ENCODE measurements at regions not wholly inside any gene's neighbourhood (a gene's known extent, or its start where the extent isn't known, plus 50 kb on each side); places are given as distances from the start of the nearest gene placed in this dataset.

GRCh38 chr2:183541766-183542165 is 417.5 kb downstream of the NUP35 start:
- no peak overlapping the region for H2AFZ ChIP-seq (ENCODE audit: low read depth, low read length, poor library complexity, severe bottlenecking)
- no peak overlapping the region for H3K4me3 ChIP-seq (replicated peaks in 1 of 2; ENCODE audit: low read depth in 1 of 2, low read length in 2 of 2)
- H4K20me1 ChIP-seq (ENCODE audit: insufficient read depth), result no peaks in the 10 kb centered on the region
- intact Hi-C loops (cut with micrococcal nuclease), result no loop called here
- no peaks in the 10 kb centered on the region for H3K36me3 ChIP-seq (ENCODE audit: control insufficient read depth in 1 of 2, insufficient read depth in 2 of 2, low read length in 2 of 2)
- no peaks in the 10 kb centered on the region for H3K9me2 ChIP-seq (ENCODE audit: insufficient read depth)
- no peak for ATAC-seq
- no TSS peak for BruUV-seq (replicated peaks)
- ChIA-PET RAD21 (ENCODE audit: low non-redundant PET in 1 of 2, low total read pairs in 2 of 2, uncharacterized antibody in 2 of 2, unreplicated experiment in 2 of 2) (no interaction called here), CTCF (no interaction called here), POLR2A (no interaction called here)
- H3K27me3 ChIP-seq (ENCODE audit: insufficient read depth, low read length), result no peaks in the 10 kb centered on the region
- TF ChIP-seq RAD21 (IDR thresholded peaks at IDR 0.05; ENCODE audit: low read depth) (no peak), EGR1 (IDR thresholded peaks at IDR 0.05; ENCODE audit: low read depth) (no peak), JUND (IDR thresholded peaks at IDR 0.05) (no peak), SRF (IDR thresholded peaks at IDR 0.05; ENCODE audit: low read depth) (no peak), ZNF274 (IDR thresholded peaks at IDR 0.05; ENCODE audit: low read depth, low read length) (no peak), EZH2 (IDR thresholded peaks at IDR 0.05) (no peak), REST (IDR thresholded peaks at IDR 0.05; ENCODE audit: low read depth) (no peak)
- no peak overlapping the region for H3K9ac ChIP-seq (ENCODE audit: low read length)
- no peak overlapping the region for H3K27ac ChIP-seq (ENCODE audit: low read depth, low read length)
- DNase-seq (ENCODE audit: low read depth, low spot score), result no peak
- no peaks in the 10 kb centered on the region for H3K79me2 ChIP-seq (ENCODE audit: insufficient read depth, low read length)
- H3K4me2 ChIP-seq (ENCODE audit: low read length), result no peak overlapping the region
- no peaks in the 10 kb centered on the region for H3K4me1 ChIP-seq (ENCODE audit: control insufficient read depth in 1 of 2, insufficient read depth in 2 of 2, low read length in 2 of 2)
- H3K9me3 ChIP-seq (ENCODE audit: control insufficient read depth in 1 of 2, insufficient read depth in 1 of 2, low read depth in 1 of 2, low read length in 2 of 2), result no peaks in the 10 kb centered on the region

GRCh38 chr2:183542606-183543005 is 418.4 kb downstream of the NUP35 start:
- DNase-seq (ENCODE audit: low read depth, low spot score) (no peak), ATAC-seq (no peak)
- H3K27ac ChIP-seq (ENCODE audit: low read depth, low read length), result no peak overlapping the region
- no peaks in the 10 kb centered on the region for H4K20me1 ChIP-seq (ENCODE audit: insufficient read depth)
- no peaks in the 10 kb centered on the region for H3K27me3 ChIP-seq (ENCODE audit: insufficient read depth, low read length)
- H3K4me1 ChIP-seq (ENCODE audit: control insufficient read depth in 1 of 2, insufficient read depth in 2 of 2, low read length in 2 of 2), result no peaks in the 10 kb centered on the region
- H2AFZ ChIP-seq (ENCODE audit: low read depth, low read length, poor library complexity, severe bottlenecking), result no peak overlapping the region
- no peaks in the 10 kb centered on the region for H3K36me3 ChIP-seq (ENCODE audit: control insufficient read depth in 1 of 2, insufficient read depth in 2 of 2, low read length in 2 of 2)
- no peak overlapping the region for H3K4me2 ChIP-seq (ENCODE audit: low read length)
- intact Hi-C loops (cut with micrococcal nuclease), result no loop called here
- no peak overlapping the region for H3K9ac ChIP-seq (ENCODE audit: low read length)
- ChIA-PET POLR2A (no interaction called here), RAD21 (ENCODE audit: low non-redundant PET in 1 of 2, low total read pairs in 2 of 2, uncharacterized antibody in 2 of 2, unreplicated experiment in 2 of 2) (no interaction called here), CTCF (no interaction called here)
- H3K9me2 ChIP-seq (ENCODE audit: insufficient read depth), result no peaks in the 10 kb centered on the region
- no peaks in the 10 kb centered on the region for H3K79me2 ChIP-seq (ENCODE audit: insufficient read depth, low read length)
- no peaks in the 10 kb centered on the region for H3K9me3 ChIP-seq (ENCODE audit: control insufficient read depth in 1 of 2, insufficient read depth in 1 of 2, low read depth in 1 of 2, low read length in 2 of 2)
- no TSS peak for BruUV-seq (replicated peaks)
- TF ChIP-seq JUND (IDR thresholded peaks at IDR 0.05) (no peak), TCF7L2 (IDR thresholded peaks at IDR 0.05; ENCODE audit: borderline replicate concordance, extremely low read depth, insufficient read depth, insufficient read length) (no peak), FOSL1 (IDR thresholded peaks at IDR 0.05; ENCODE audit: low read depth) (no peak), EZH2phosphoT487 (IDR thresholded peaks at IDR 0.05; ENCODE audit: borderline replicate concordance) (no peak), ZBTB33 (IDR thresholded peaks at IDR 0.05; ENCODE audit: extremely low read depth, insufficient replicate concordance, low read length) (no peak), POLR2AphosphoS5 (IDR thresholded peaks at IDR 0.05; ENCODE audit: low read depth, low read length) (no peak), SIN3A (IDR thresholded peaks at IDR 0.05; ENCODE audit: low read depth) (no peak), EGR1 (IDR thresholded peaks at IDR 0.05; ENCODE audit: low read depth) (no peak), RAD21 (IDR thresholded peaks at IDR 0.05; ENCODE audit: low read depth) (no peak)
- H3K4me3 ChIP-seq (replicated peaks in 1 of 2; ENCODE audit: low read depth in 1 of 2, low read length in 2 of 2), result no peak overlapping the region
